Body of pancreas (tissue), 4 donors: ENCODE measurements at regions not wholly inside any gene's neighbourhood (a gene's known extent, or its start where the extent isn't known, plus 50 kb on each side); places are given as distances from the start of the nearest gene placed in this dataset.
"Not testable (repeated sequence)": the region's sequence is repeated elsewhere in the genome, so short reads cannot be mapped to it uniquely, and the experiment has no call there.

Source experiments
- ATAC-seq: fragments of 150-250 bp; one replicate; pipeline ENCODE4 v1.9.1; 2016
- DNase-seq, 4 donors: peaks; one replicate each; pipeline ENCODE4 v3.0.0-alpha.2; 2019
- H3K27ac ChIP-seq, 4 donors: fragments of 200-600 bp; sonication (generic); 1 replicate in 3 of 4; 2 replicates in 1 of 4; pipeline versions ENCODE4 v1.5.1 to v1.6.1; 2016 to 2019; ENCODE audit warnings: mild to moderate bottlenecking in 1 of 4, mixed read lengths in 1 of 4, moderate library complexity in 1 of 4
- H3K27me3 ChIP-seq, 2 donors: fragments of 200-600 bp; sonication (generic); one replicate each; pipeline ENCODE4 v1.6.0; 2016; ENCODE audit warnings: mild to moderate bottlenecking in 1 of 2
- H3K36me3 ChIP-seq, 2 donors: fragments of 200-600 bp; sonication (generic); replicated peaks in 1 of 2; 2 replicates each; pipeline ENCODE4 v1.5.1; 2016; ENCODE audit warnings: low read depth in 2 of 2; ENCODE audit not compliant: insufficient read depth in 1 of 2
- H3K4me1 ChIP-seq: fragments of 200-600 bp; sonication (generic); one replicate; pipeline ENCODE4 v1.6.0; 2016
- H3K4me3 ChIP-seq, 2 donors: fragments of 200-600 bp; sonication (generic); 1 replicate in 1 of 2; 2 replicates in 1 of 2; pipeline ENCODE4 v1.5.1; 2016 to 2019
- H3K9me3 ChIP-seq, 3 donors: fragments of 200-600 bp; sonication (generic); 1 replicate in 2 of 3; 2 replicates in 1 of 3; pipeline ENCODE4 v1.5.1; 2016
- POLR2A ChIP-seq, 3 donors: fragments of 450-650 bp; IDR thresholded peaks; one replicate each; pipeline ENCODE4 v1.6.1; 2016; ENCODE audit warnings: antibody characterized with exemption in 3 of 3, mild to moderate bottlenecking in 2 of 3
- WGBS, 2 donors: methylation state at CpG; one replicate each; pipeline ENCODE4 v1.1.5; 2017; 5-methylcytosine and 5-hydroxymethylcytosine counted together
- intact Hi-C: fragments of 100-400 bp; cut with DNase I; formaldehyde crosslinking; loops from one replicate; pipeline ENCODE4 v1.15.1; 2023
- TF ChIP-seq, protein P1 (sequence below), 7 experiments: fragments of 450-650 bp in 4 of 7; fragments of 200-600 bp in 3 of 7; sonication (generic) in 3 of 7; IDR thresholded peaks; one replicate each; pipeline ENCODE4 v1.5.1; 2016 to 2019; ENCODE audit warnings: antibody characterized with exemption in 7 of 7

DNA sequence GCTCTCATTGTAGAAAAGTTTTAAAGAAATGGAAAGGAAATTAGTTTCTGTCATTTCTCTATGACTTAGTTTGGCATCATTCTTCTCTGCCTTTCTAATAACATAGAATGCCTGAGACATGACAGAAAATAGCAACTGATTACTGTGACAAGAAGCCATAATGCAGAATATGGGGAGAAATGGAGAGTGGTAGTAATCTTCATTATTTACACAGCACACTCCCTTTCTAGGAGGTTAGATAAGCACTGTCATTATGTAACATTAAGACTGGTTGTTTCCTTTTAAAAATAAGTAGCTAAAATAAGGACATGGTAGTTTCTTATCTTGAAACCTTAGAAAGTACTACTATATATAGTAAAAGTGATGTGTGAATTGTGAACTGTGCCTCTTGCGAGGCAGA, 1227.9 kb upstream of the PABPC4L start:
- DNase-seq = no peak
- Histone ChIP-seq H3K27ac (no peak overlapping the region), H3K9me3 (no peaks in the 10 kb centered on the region), H3K4me3 (no peak overlapping the region), H3K36me3 (no peaks in the 10 kb centered on the region), H3K4me1 (no peaks in the 10 kb centered on the region), H3K27me3 (no peaks in the 10 kb centered on the region)
- ATAC-seq = no peak
- TF ChIP-seq, protein P1, sequence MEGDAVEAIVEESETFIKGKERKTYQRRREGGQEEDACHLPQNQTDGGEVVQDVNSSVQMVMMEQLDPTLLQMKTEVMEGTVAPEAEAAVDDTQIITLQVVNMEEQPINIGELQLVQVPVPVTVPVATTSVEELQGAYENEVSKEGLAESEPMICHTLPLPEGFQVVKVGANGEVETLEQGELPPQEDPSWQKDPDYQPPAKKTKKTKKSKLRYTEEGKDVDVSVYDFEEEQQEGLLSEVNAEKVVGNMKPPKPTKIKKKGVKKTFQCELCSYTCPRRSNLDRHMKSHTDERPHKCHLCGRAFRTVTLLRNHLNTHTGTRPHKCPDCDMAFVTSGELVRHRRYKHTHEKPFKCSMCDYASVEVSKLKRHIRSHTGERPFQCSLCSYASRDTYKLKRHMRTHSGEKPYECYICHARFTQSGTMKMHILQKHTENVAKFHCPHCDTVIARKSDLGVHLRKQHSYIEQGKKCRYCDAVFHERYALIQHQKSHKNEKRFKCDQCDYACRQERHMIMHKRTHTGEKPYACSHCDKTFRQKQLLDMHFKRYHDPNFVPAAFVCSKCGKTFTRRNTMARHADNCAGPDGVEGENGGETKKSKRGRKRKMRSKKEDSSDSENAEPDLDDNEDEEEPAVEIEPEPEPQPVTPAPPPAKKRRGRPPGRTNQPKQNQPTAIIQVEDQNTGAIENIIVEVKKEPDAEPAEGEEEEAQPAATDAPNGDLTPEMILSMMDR (IDR thresholded peaks at IDR 0.05) = no peak
- TF ChIP-seq POLR2A (IDR thresholded peaks at IDR 0.05) = no peak
- WGBS, 2 donors = 65 to 67% methylated on average over 1 of the region's 1 CpG
- intact Hi-C loops = no loop called here

DNA sequence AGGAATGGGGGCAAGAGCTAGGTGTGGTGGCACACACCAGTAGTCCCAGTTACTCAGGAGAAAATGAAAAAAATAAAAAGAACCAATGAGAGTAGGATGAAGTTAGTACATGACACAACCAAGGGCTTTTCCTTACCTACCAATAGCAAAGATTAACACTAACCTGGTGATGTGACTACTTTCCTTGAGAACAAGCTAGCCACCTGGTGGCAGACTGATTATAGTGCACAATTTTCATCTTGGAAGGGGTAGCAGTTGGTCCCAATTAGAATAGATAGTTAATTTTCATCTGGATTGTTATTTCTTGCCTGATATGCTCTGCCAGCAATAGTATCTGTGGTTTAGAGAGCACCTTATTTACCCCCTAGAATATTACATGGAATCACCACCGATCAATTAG, 1216.8 kb upstream of the PABPC4L start:
- intact Hi-C loops = no loop called here
- Histone ChIP-seq H3K27ac (no peak overlapping the region), H3K4me1 (no peaks in the 10 kb centered on the region), H3K4me3 (no peak overlapping the region), H3K27me3 (no peaks in the 10 kb centered on the region), H3K9me3 (no peaks in the 10 kb centered on the region), H3K36me3 (no peaks in the 10 kb centered on the region)
- no peak for ATAC-seq
- no peak for TF ChIP-seq POLR2A (IDR thresholded peaks at IDR 0.05)
- TF ChIP-seq, protein P1 (IDR thresholded peaks at IDR 0.05) = no peak
- no peak for DNase-seq
- WGBS, 2 donors = 63 to 82% methylated on average over 1 of the region's 1 CpG

DNA sequence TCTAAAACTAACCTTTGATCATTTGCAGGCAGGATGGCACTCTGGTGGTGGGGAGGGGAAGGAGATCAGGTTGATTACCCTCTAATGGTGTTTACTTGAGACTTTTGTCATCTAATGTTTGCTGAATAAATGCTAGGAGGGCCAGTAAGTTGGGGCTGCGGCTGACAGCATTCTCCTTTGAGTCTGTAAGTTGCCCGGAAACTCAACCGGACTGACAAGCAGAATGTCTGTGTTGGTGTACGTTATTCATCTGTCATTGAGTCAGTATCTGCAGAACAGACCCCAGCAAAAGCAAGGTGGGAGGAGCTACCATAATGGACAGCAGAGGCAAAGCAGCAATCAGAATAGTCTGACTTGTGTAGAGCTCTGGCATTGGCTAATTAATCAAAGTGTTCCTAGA, 1210.6 kb upstream of the PABPC4L start:
- Histone ChIP-seq H3K36me3 (no peaks in the 10 kb centered on the region), H3K27me3 (no peaks in the 10 kb centered on the region), H3K4me3 (no peak overlapping the region), H3K9me3 (no peaks in the 10 kb centered on the region), H3K4me1 (no peaks in the 10 kb centered on the region), H3K27ac (no peak overlapping the region)
- intact Hi-C loops = no loop called here
- WGBS, 2 donors = 40 to 65% methylated on average over 4 of the region's 4 CpGs
- DNase-seq (no peak), ATAC-seq (no peak)
- TF ChIP-seq POLR2A (IDR thresholded peaks at IDR 0.05) = no peak
- TF ChIP-seq, protein P1 (IDR thresholded peaks at IDR 0.05) = no peak

DNA sequence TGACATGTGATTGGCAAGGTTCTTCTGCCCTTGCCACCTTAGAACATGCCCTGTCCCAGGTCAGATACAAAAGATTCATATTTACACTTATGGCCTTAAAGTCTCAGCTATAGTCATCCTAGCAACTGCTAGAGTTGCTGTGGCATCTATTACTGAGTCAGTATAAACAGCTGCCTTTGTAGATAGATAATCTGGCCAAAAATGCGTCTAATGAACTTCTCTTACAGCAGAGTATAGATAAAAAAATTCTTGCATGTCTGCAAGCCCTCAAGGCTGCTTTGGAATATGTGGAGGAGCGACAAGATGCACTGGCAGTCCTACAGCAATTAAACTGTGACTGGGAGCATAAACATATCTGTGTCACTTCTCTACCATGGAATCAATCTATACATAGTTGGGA, 1209.7 kb upstream of the PABPC4L start:
- ATAC-seq = no peak
- TF ChIP-seq POLR2A (IDR thresholded peaks at IDR 0.05) = no peak
- TF ChIP-seq, protein P1 (IDR thresholded peaks at IDR 0.05) = no peak

DNA sequence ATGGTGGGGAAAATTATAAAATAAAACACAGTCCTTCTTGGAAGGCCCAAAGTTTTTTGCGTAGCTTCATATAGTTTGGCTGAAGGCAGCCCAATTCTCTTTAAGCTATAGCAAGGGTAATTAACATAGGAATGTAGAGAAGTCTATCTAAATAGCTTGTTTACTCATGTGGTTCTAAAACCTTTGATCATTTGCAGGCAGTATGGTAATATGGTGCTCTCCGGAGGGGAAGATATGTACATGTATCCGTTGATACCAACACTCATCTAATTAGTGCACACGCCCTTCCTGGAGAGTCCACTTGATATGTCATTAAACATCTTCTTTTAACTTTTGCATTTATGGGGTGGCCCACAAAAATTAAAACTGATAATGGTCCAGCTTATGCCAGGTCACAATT, 1207.7 kb upstream of the PABPC4L start:
- DNase-seq, H3K4me1 ChIP-seq, H3K27me3 ChIP-seq, H3K27ac ChIP-seq, H3K36me3 ChIP-seq, H3K9me3 ChIP-seq, H3K4me3 ChIP-seq, intact Hi-C loops, ATAC-seq: not testable (repeated sequence)
- 75 to 91% methylated on average over 4 of the region's 4 CpGs for WGBS, 2 donors

More for the DNA sequence above, 1209.7 kb upstream of the PABPC4L start:
- Histone ChIP-seq H3K4me1 (no peaks in the 10 kb centered on the region), H3K27ac (no peak overlapping the region), H3K36me3 (no peaks in the 10 kb centered on the region), H3K27me3 (no peaks in the 10 kb centered on the region), H3K9me3 (no peaks in the 10 kb centered on the region), H3K4me3 (no peak overlapping the region)
- no peak for DNase-seq
- intact Hi-C loops = no loop called here
- WGBS, 2 donors = 43 to 49% methylated on average over 2 of the region's 2 CpGs
